Fibroblast of lung (primary cell): ENCODE measurements at regions not wholly inside any gene's neighbourhood (a gene's known extent, or its start where the extent isn't known, plus 50 kb on each side); places are given as distances from the start of the nearest gene placed in this dataset.

Source experiments
- EZH2 ChIP-seq: IDR thresholded peaks from 2 replicates; pipeline ENCODE4 v1.5.1; 2012; ENCODE audit warnings: low read length, control low read depth, mild to moderate bottlenecking; ENCODE audit errors: missing control alignments
- TF ChIP-seq, protein P1 (sequence below), 2 donors: IDR thresholded peaks in 1 of 2; conservative IDR thresholded peaks in 1 of 2; 1 replicate in 1 of 2; 2 replicates in 1 of 2; pipeline ENCODE4 v1.5.1; 2011 to 2012; ENCODE audit warnings: low read length in 2 of 2, control low read depth in 1 of 2, inconsistent platforms in 1 of 2, low read depth in 1 of 2, mild to moderate bottlenecking in 1 of 2

DNA sequence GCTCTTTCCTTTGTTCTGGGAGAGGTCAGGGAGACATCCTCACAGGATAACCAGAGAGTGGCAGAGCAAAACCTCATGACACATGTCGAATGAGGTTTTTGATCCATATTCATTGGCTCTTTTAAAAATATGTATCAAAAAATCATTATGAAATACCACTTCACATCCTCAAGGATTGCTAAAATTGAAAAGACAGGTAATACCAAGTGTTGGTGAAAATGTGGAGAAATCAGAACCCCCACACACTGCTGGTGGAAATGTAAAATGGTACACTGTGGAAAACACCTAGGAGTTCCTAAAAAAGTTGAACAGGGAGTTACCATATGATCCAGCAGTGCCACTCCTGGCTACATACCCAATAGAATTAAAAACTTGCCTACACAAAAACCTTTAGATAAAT lies 107.8 kb upstream of the ARID2 start:
- TF ChIP-seq, protein P1, sequence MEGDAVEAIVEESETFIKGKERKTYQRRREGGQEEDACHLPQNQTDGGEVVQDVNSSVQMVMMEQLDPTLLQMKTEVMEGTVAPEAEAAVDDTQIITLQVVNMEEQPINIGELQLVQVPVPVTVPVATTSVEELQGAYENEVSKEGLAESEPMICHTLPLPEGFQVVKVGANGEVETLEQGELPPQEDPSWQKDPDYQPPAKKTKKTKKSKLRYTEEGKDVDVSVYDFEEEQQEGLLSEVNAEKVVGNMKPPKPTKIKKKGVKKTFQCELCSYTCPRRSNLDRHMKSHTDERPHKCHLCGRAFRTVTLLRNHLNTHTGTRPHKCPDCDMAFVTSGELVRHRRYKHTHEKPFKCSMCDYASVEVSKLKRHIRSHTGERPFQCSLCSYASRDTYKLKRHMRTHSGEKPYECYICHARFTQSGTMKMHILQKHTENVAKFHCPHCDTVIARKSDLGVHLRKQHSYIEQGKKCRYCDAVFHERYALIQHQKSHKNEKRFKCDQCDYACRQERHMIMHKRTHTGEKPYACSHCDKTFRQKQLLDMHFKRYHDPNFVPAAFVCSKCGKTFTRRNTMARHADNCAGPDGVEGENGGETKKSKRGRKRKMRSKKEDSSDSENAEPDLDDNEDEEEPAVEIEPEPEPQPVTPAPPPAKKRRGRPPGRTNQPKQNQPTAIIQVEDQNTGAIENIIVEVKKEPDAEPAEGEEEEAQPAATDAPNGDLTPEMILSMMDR (conservative IDR thresholded peaks at IDR 0.05 in 1 of 2, IDR thresholded peaks at IDR 0.05 in 1 of 2; ENCODE audit: low read depth in 1 of 2, low read length in 2 of 2) = no peak
- TF ChIP-seq EZH2 = no peak
